ENCODE measurements at regions not wholly inside any gene's neighbourhood (a gene's known extent, or its start where the extent isn't known, plus 50 kb on each side); places are given as distances from the start of the nearest gene placed in this dataset.

- TF ChIP-seq, protein P1, sequence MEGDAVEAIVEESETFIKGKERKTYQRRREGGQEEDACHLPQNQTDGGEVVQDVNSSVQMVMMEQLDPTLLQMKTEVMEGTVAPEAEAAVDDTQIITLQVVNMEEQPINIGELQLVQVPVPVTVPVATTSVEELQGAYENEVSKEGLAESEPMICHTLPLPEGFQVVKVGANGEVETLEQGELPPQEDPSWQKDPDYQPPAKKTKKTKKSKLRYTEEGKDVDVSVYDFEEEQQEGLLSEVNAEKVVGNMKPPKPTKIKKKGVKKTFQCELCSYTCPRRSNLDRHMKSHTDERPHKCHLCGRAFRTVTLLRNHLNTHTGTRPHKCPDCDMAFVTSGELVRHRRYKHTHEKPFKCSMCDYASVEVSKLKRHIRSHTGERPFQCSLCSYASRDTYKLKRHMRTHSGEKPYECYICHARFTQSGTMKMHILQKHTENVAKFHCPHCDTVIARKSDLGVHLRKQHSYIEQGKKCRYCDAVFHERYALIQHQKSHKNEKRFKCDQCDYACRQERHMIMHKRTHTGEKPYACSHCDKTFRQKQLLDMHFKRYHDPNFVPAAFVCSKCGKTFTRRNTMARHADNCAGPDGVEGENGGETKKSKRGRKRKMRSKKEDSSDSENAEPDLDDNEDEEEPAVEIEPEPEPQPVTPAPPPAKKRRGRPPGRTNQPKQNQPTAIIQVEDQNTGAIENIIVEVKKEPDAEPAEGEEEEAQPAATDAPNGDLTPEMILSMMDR (IDR thresholded peaks at IDR 0.05): no peak
- TF ChIP-seq TP53 (CRISPR knock-in tag; IDR thresholded peaks at IDR 0.05) (no peak), IRF2 (CRISPR knock-in tag; IDR thresholded peaks at IDR 0.05; ENCODE audit: borderline replicate concordance, low read depth) (no peak), ZNF416 (CRISPR knock-in tag; IDR thresholded peaks at IDR 0.05) (no peak), NR1H2 (CRISPR knock-in tag; IDR thresholded peaks at IDR 0.05) (no peak)
- TF ChIP-seq, protein P2, sequence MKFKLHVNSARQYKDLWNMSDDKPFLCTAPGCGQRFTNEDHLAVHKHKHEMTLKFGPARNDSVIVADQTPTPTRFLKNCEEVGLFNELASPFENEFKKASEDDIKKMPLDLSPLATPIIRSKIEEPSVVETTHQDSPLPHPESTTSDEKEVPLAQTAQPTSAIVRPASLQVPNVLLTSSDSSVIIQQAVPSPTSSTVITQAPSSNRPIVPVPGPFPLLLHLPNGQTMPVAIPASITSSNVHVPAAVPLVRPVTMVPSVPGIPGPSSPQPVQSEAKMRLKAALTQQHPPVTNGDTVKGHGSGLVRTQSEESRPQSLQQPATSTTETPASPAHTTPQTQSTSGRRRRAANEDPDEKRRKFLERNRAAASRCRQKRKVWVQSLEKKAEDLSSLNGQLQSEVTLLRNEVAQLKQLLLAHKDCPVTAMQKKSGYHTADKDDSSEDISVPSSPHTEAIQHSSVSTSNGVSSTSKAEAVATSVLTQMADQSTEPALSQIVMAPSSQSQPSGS (CRISPR knock-in tag; IDR thresholded peaks at IDR 0.05; ENCODE audit: borderline replicate concordance, low read depth): no peak
- TF ChIP-seq, protein P3, sequence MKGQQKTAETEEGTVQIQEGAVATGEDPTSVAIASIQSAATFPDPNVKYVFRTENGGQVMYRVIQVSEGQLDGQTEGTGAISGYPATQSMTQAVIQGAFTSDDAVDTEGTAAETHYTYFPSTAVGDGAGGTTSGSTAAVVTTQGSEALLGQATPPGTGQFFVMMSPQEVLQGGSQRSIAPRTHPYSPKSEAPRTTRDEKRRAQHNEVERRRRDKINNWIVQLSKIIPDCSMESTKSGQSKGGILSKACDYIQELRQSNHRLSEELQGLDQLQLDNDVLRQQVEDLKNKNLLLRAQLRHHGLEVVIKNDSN (CRISPR knock-in tag; IDR thresholded peaks at IDR 0.05): no peak
These were observed 1016.0 kb downstream of the UQCRFS1 start for GRCh38 chr19:28196961-28197360.

Data from WTC11 (cell line).